Middle frontal gyrus (tissue), 1 donor: ENCODE measurements at regions not wholly inside any gene's neighbourhood (a gene's known extent, or its start where the extent isn't known, plus 50 kb on each side); places are given as distances from the start of the nearest gene placed in this dataset.
A peak's percentile ranks its signal among the peaks of the same experiment; 100 is the strongest.
"Not testable (repeated sequence)": the region's sequence is repeated elsewhere in the genome, so short reads cannot be mapped to it uniquely, and the experiment has no call there.

Experiments
- DNase-seq: peaks from one replicate; pipeline ENCODE4 v3.0.0-alpha.2; 2015; ENCODE audit warnings: low spot score; ENCODE audit errors: extremely low spot score

GRCh38 chr17:77802333-77802615 lies 156.2 kb upstream of the TNRC6C start:
- no peak for DNase-seq

DNA sequence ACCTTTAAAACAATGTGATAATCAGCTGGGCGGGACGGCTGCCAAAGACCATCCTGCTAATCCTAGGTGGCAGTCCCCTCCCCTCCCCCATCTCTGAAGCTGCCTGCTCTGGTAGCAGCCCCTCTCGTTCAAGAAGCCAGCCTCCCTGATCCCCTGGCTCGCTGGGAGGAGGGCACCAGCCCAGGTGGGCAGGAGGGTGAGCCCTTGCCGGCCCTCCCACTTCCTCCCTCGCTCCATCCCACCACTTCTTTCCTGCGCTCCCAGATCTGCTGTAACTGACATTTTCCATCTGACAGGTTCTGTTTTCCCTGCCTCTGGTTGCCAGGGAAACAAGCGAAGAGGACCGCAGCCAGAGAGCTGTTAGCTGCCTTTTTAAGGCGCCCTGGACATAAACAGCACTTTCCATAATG lies 155.7 kb upstream of the TNRC6C start:
- peak; percentile 52 for DNase-seq

- DNase-seq, result no peak
Measured at GRCh38 chr17:77803726-77804125, 154.8 kb upstream of the TNRC6C start.

GRCh38 chr17:77804796-77805426 lies 153.6 kb upstream of the TNRC6C start:
- no peak for DNase-seq

- not testable (repeated sequence) for DNase-seq
Measured at GRCh38 chr17:77805970-77806369, 152.5 kb upstream of the TNRC6C start.

GRCh38 chr17:77807051-77807745 lies 151.3 kb upstream of the TNRC6C start:
- no peak for DNase-seq

DNA sequence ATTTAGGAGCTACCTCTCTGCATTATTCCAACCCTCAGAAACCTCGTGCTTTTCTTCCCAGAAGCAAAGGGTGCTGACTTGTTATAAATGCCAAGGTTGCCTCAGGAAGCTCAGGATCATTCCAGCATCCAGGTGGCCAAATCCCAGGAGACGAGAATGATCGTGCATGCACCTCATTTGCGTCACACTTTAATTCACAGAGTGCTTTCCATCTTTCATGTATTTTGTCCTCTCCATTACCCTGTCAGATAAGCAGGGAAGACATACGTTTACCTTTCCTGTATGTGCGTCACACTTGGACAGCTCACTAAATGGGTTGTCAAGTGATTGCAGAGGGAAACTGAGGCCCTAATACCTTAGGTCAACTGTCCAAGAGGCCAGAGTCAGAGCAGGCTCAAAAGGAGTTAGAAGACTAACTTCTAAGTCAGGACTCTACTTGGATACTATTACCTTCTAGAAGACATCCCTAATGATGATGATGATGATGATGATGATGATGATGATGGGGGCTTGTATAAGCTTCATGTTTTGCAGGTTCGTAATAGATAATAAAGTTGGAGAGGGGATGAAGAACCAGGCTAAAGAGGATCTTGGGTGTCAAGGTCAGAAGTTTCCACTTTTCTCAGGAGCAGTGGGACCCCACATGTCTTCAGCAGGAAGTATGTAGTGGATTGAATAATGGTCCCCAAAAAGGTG lies 150.6 kb upstream of the TNRC6C start:
- no peak for DNase-seq

DNA sequence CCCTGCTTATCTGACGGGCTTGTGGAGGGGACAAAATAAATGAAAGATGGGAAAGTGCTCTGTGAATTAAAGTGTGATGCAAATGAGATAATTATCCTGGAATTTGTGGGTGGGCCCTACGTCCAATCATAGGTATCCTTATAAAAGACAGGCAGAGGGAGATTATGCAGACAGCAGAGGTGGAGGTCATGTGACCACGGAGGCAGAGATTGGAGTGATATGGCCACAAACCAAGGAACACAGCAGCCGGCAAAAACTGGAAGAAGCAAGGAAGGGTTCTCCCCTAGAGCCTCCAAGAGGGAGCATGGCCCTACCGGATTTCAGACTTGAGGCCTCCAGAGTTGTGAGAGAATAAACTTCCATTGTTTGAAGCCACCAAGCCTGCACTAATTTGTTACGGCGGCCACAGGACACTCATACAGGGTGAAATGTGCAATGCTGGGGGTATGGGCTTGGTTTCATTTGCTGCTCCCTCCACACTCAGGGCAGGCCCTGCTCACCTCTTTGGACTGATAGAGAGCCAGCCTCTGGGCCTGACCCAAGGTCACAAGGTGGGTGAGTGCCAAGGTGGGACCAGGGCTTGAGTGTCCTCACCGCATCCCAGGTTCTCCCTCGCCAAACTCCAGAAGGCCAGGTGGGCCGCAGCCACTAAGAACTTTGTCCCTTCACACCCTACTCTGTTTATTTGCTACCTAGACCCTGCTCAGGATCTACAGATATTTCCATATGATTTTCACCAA lies 149.6 kb upstream of the TNRC6C start:
- DNase-seq, result no peak

- no peak for DNase-seq
Measured at GRCh38 chr17:77809814-77810213, 148.7 kb upstream of the TNRC6C start.

- DNase-seq, result no peak
Measured at GRCh38 chr17:77810536-77810935, 148.0 kb upstream of the TNRC6C start.

GRCh38 chr17:77811521-77811920 lies 147.0 kb upstream of the TNRC6C start:
- DNase-seq, result no peak

DNA sequence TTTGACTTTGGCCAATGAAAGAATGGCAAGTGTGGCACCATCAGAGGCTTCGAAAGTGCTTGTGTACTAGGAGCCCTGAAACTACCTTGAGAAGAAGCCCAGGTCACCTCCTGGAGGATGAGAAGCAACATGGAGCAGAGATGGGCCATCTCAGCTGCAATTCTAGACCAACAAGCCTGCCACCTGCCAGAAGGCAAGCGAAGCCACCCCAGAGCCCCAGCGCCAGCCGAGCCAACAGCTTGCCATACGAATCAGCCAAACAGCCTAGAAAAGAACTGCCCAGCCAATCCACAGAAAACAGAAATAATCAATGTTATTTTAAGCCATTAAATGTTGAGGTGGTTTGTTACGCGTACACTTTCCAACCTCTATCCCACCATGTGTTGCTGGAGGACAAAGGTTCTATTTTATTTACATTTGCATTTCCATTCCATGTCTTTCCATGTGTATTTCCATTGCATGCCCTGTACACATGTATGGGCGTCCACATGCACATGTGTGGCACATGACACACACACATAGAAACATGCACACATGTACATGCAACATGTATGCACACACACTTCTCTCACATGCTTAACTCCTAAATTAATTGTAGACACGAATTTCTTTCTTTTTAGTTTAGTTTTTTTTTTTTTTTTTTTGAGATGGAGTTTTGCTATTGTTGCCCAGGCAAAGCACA lies 144.3 kb upstream of the TNRC6C start:
- no peak for DNase-seq

- DNase-seq, result no peak
Measured at GRCh38 chr17:77815127-77815905, 143.2 kb upstream of the TNRC6C start.

- no peak for DNase-seq
Measured at GRCh38 chr17:77817953-77818352, 140.6 kb upstream of the TNRC6C start.

- DNase-seq, result no peak
Measured at GRCh38 chr17:77819497-77819896, 139.0 kb upstream of the TNRC6C start.

- no peak for DNase-seq
Measured at GRCh38 chr17:77821114-77821513, 137.4 kb upstream of the TNRC6C start.

- no peak for DNase-seq
Measured at GRCh38 chr17:77822302-77823030, 136.0 kb upstream of the TNRC6C start.

DNA sequence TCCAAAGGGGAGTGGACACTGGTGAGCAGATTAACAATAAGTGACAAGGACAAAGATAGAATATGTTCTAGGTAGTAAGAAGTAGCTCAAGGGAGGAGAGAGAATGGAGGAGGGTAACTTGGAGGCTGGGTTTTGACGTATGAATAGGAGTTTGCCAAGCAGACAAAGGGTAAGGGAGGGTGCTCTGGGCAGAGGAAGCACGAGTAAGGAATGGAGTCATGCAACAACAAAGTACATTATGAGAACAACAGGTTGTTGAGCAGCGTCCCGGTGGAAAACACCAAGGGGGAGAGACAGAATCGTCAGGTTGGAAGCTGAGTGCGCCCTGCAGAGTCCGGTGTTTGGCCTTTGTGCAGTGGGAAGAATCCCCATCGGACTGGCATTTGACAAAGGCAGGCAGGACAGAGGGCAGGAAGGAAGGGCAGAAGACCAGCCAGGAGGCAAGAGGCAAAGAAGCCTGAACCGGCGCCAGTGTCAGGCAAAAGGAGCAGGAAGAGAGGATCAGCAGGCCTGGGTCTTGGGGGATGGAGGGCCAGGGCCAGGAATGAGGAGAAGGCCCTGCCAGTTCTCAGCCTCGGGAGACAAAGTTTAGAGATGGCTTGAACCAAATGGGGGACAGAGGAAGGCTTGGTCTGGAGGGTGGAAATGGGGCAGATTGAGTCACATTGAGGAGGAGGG lies 134.3 kb upstream of the TNRC6C start:
- DNase-seq, result no peak

DNA sequence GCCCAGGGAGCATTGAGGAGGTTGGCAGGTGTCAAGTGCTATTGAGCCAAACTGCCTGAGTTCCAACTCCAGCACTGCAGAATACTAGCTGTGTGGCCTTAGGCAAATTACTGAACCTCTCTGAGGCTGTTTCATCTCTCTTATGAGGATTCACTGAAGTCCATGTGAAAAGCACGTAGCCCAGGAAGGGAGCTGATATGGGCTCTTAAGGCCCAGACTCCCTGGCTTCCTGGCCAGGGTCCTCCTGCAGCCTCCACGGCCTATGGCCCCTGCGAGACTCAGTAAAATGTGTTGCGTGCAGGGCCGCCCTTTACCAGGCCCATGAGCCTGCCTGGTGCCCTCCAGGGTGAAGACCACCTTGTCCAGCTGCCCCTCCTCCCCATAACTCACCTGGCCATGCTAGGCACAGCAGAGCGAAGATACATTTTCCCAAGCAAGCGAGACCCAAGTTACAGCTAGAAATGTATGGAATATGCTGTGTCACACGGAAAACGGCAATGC lies 133.7 kb upstream of the TNRC6C start:
- no peak for DNase-seq
